ENCODE measurements at regions not wholly inside any gene's neighbourhood (a gene's known extent, or its start where the extent isn't known, plus 50 kb on each side); places are given as distances from the start of the nearest gene placed in this dataset.

DNA sequence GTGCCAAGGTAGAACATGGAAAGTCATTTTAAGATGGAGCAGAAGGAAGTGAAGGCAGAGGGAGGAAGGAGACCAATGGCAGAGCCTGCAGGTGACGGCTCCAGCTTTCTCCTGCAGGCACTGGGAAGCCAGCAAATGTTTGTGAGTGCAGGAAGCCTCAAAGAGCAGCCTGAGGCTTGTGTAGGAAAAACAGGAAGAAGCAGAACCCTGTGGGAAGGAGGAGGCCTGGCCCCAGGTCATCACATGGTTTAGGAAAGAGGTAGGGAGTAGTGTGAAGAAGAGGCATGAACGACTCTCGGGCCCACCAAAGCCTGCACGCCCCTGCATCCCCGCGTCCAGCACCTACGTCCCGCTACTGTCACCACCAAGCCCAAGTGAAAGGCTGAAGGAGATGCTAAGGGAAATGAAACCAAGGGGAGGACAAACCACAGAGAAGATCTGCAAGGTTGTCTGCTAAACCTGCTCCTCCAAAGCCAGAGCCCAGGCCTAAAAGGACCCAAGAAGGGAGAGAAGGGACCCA lies 151.5 kb downstream of the CHST1 start:
- DNase-seq, result peak; percentile 8

DNA sequence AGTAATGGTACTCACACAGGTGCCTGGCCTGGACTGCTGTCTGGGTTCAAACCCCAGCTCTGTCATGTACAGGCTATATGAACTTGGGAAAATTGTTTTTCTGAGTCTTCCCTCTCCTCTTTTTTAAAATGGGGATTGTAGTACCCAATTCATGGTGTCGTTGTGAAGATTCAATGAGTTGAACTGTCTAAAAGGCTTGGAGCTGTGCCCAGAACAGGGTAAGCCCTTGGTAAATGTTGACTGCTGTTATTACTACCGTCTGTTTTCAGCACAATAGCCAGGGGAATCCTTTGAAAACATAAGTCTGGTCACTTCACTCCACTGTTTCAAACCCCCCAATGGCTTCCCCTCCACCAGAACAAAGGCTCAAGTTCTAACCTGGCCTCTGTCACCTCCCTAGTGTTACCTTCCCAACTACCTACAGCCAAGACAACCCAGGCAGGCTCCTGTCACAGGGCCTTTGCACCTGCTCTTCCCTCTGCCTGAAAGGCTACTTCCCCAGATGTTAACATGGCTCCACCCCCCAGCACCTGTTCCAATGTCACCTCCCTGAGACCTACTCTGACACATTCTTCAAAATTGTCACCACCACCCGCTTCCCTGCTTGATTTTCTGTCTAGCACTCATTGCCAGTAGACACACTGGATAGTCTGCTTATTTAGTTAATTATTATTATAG lies 152.8 kb downstream of the CHST1 start:
- DNase-seq, result no peak

DNA sequence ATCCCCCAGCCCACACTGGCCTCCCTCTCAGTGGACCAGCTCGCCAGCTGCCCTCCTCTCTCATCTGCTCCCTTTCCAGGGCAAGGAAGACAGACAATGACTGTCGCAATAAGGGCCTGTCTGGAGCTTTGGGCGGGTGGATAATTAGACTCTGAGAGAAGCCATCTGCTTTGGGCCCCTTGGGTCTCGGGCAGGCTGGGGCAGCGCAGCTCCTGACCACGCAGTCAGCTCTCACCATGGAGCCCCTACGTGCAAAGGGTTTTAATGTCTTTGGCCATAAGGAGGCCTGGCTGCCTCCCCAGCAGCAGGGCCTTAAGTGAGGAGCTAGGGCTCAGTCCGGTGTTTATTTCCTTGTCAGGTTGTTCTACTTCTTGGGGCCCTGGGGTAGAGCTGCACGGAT lies 153.9 kb downstream of the CHST1 start:
- no peak for DNase-seq

DNA sequence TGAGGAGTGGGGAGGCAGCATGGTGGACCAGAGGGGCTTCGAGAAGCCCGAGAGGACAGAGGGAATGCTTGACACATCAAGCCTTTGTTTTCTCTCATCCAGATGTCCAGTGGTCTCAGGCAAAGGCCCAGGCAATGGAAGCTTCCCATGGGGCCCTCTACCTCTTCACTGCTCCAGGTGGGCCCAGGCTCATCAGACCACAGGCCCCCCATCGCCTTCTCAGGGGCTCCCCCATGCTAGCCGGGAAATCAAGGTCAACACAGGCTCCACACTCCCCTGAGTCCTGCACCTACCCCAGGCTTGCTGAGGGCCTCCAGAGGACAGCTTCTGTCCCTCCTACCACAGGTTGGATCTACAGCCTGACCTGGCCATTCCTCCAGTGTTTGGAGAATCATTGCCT lies 157.5 kb downstream of the CHST1 start:
- DNase-seq, result peak; percentile 17

DNA sequence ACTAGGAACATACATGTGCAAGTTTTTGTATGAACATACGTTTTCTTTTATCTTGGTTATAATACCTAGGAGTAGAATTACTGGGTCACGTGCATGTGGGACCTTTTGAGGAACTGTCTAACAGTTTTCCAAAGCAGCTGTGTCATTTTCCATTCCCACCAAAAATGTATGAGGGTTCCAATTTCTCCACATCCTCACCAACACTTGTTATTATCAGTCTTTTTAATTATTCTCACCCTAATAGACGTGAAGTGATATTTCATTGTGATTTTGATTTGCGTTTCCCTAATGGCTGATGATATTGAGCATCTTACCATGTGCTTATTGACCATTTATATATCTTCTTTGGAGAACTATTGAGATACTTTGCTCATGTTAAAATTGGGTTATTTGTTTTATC lies 162.1 kb downstream of the CHST1 start:
- DNase-seq, result no peak

DNA sequence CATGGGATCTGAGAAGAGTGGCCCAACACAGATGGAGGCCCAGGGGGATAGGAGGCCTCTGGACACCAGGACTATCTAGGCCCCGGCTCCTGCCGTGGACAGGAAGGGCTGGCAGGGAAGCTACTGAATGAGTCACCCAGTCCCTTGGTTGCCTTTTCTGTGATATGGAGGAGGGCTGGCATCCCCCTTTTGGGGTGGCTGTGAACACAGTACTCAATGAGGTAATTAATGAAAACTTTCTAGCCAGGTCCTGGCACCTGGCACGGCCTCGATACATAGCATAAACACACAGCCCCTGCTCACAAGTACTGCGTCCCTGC lies 163.2 kb downstream of the CHST1 start:
- no peak for DNase-seq

DNA sequence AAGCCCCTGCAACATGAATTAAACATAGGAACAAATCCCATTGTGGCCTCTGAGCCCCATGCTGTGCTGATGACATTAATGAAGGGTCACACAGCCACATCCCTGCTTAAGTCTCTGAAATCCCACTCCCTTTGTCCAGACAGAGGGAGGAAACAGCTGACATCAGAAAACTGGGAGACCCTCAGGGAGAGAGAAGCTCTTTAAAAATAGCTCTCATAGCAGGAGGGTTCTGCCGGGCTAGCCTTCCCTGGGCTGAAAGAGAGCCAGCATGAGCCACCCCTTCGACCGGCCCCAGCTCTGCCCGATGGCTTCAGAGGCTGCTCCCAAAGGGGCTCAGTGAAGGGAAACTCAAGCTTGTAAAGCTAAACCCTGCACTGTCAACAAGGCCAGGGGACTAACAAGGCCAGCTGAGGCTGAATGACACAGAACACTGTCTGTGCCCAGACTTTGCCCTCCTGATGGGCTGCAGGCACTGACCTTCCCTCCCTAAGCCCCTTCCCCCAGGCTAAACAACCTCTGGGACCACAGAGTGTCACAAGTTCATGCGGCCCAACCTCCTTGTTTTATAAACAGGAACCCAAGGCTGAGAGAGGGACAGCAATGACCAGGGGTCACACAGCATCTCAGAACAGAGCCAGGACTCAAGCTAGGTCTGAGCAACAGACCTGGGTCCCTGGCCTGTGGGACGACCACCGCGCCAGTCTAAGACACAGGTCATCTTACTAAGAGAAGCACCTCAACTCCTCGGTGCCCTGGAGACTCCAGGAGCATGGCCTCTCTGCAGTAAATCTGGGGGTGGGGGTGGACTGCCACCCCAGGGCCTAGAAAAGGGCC lies 163.8 kb downstream of the CHST1 start:
- DNase-seq, result peak; percentile 18

DNA sequence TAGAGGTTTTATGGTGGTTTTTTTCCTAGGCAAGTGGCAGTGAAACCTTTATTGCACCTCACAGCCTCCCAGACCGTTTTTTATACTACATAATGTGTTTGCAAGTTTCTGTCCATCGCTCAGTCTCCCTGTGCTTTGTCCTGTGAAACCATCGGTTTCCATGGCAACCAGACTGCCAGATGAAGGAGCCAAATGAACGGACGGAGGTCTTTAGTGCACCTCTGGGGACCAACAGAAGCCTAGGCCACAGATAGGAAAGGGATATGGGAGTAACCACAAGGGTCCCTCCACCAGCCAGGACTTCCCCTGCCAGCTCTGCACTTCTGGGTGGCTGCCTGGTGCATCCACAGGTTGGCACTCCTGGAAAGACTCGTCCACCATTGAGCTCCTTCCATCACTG lies 165.0 kb downstream of the CHST1 start:
- peak; percentile 12 for DNase-seq

DNA sequence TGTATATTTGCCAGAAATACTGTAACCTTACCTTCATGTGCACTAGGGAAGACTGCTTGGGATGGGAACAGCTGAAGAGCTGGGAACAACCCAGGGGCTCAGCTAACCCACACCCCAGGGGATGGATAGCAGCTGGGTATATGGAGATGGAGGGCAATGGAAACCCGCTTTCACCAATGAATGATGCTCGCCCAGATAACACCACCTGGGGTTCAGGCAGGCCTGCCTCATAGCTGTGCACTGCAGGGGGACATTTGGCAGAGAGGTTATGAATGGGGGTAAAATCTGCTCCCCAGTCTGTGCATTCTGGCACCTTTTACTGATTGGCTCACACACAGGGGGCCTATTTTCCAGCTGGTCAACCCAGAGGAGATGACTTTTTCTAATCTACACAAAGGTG lies 170.7 kb downstream of the CHST1 start:
- no peak for DNase-seq

DNA sequence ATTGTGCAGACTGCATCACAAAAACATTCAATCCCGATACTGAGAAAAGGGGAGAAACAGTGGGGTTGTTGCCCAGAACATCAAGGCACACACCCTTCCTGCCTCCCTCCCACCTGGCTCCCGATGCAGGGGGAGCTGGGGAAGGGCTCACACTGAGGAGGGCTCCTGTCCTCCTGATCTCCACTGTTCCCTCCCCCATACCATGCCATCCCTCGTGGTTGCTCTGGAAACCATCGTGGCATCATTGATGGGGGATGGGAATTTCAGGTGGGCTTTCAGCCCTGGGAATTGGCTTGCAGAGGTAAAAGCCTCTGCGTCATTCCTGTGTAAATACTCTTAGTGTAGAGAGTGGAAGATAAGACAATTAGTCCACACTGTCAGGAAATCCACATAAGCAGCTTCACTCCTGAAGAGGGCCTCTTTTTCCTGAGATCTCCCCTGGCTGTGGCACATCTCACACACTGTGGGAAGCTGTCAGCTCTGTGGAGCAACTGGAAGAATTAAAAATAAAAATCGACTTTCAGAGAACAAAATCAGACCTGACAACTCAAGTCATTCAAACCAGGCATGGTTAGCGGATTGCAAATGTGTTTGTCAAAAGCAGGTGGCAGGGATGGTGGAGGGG lies 176.0 kb downstream of the CHST1 start:
- no peak for DNase-seq

DNA sequence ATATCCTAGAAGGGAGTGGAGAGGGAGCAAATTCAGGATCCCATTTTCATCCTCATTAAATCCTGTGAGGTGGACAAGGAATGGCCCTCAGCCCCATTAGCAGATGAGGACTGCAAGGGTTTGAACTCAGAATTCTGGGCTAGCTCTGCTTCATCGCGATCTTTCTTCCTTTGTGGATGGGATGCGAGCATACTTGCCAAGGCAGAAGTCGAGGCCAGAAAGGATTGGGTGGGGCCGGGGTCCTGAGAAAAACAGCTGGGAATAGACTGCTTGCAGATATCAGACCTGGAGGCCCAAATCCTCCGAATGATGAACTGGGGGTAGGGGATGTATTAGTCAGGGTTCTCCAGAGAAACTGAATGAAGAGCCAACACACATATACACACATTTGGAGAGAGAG lies 179.0 kb downstream of the CHST1 start:
- DNase-seq, result no peak

DNA sequence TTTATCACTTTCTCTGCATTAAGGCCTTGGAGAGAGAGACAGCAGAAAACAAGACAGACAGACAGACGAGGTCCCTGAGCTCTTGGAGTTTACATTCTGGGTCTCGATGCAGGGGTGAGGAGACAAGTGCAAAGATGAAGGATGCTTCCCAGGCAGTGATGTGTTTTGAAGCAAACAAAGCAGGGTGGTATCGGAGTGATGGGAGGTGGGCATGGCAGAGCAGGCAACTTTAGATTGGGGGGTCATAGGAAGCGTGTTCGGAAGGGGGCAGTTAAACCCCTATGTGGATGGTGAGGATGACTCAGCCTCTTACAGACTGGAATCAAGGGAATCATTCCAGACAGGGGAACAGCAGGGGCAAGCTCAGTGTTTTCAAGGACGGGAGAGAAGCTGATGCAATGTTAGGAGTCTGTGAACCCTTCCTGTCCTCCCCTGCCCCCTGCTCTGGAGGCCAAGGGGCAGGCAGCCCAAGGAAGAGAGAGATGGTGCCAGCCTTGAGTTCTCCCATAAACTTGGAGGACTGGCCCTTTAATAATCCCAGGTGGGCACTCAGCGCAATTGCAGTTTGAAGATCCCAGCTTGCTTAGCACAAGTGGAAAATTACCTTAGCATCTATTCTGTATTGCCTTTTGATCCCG lies 180.2 kb downstream of the CHST1 start:
- DNase-seq, result no peak

DNA sequence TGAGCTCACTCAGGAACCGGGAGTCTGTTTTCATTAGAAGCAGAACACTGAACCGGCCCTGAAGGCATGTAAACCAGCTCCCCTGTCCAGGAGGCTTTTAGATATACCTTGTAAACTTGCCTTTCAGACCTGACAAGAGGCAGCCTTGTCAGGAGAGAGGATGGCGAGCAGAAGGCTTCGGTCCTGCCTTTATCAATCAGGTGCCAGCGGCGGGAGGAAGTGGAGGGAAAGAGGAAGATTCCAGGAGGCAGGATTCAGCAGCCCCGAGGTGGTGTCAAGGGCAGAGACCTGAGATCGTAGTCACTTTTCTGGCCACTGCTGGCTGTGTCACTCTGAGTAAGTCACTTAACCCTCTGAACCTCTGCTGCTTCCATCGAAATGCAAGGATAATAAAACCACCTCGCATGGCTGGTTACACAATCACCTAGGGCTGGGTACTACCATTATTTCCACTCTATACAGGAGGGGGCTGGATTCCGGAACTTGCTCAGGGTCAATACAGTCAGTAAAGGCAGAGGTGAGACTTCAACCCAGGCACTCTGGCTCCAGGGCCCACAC lies 181.0 kb downstream of the CHST1 start:
- DNase-seq, result no peak

DNA sequence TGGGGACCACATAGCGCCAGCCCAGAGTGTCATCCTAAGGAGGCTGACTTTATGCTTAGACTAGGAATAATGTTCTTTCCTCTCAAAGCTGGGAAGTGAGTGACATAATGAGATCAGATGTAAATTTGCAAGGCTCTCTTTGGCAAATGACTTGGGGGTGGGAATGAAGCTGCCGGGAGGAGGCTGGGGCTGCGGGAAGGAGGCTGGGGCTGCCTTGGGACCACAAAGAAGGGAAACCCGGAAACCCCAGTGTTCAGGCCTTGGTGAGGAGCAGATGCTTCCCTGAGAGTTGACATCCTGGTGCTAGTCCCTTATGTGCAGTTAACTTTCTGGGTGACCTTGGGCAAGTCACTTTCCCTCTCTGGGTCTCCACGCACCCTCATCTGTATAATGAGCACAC lies 182.0 kb downstream of the CHST1 start:
- DNase-seq, result no peak

DNA sequence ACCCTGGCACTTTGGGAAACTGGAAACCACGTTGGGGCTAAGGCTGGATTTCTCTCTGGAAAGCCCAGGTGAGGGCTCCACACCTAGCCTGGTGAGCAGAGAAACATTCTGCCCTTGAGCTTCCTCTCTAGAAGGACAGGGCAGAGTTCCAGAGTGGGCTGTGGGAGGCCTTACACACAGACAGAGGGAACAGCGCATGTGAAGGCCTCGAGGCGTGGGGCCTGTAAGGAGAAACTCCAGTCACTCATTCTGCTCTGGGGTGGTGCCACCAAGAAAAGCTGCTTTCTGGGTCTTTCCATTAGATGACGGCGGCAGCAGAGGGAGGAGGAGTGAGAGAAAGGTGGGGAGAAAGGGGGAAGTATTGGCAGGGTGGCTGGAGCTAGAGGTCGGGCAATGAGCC lies 183.1 kb downstream of the CHST1 start:
- DNase-seq, result no peak

DNA sequence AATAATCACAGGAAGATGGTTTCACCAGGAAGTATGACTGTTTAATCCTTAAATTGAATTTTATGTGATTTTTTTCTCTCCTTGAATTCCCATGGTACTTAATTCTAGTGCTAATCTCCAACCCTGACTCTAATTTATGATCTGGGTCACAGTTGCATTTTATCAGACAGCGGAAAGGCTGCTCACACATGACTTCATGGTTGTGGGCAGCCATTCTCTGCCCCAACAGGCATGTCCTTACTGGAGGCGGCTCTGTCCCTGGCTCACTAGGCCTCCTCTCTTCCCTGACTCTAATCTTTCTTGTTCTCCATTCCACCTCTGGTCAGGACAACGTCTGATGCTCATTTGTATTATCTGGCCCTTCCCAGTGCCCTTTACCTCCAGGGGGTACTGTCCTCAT lies 184.4 kb downstream of the CHST1 start:
- DNase-seq, result no peak

DNA sequence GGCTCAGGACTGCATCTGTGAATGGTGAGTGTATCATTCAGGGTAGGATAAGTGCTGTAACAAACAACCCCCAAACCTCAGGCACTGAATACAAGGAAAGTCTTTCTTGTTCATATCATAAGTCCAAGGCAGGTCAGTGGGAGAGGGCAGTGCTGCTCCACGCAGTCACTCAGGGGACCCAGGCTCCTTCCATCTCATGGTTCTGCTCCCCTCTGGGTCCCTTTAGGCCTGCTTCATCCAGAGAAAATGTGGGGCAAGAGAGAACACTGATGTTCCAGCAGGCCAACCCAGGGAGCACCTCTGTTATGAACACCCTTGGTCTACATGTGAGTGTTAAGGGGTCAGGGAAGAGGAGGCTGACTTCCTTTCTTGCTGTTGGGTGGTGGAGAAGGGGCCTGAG lies 187.8 kb downstream of the CHST1 start:
- no peak for DNase-seq

DNA sequence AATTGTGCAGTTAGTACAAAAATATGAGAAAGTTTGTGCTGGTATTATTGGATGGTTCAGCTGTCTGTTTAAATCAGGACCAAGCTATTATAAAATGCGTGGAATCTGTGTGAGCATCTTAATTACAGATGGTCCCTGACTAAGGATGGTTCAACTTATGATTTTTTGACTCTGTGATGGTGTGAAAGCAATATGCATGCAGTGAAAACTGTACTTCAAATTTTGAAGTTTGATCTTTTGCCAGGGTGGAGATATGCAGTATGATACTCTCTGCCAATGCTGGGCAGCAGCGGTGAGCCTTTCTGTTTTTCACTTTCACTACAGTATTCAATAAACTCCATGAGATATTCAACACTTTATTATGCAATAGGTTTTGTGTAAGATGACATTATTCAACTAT lies 189.3 kb downstream of the CHST1 start:
- no peak for DNase-seq

DNA sequence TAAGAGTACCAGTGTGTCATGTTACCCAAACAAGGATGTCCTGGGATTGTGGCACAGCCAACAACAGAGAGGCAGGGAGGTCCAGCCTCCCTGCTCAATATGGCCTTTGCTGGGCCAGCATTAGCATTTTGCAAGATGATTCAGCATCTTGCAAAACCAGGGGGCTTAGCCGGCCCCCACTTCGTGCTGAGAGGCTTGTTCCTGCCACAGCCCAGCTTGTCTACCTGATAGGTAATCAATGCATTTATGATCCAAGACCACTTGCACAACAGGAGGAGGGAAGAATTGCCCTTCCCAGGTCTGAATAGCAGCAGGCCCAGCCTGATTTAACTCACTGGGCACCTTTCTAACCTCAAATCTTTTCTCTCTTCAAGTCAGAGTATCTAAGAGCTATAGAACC lies 189.0 kb upstream of the SYT13 start:
- DNase-seq, result no peak

DNA sequence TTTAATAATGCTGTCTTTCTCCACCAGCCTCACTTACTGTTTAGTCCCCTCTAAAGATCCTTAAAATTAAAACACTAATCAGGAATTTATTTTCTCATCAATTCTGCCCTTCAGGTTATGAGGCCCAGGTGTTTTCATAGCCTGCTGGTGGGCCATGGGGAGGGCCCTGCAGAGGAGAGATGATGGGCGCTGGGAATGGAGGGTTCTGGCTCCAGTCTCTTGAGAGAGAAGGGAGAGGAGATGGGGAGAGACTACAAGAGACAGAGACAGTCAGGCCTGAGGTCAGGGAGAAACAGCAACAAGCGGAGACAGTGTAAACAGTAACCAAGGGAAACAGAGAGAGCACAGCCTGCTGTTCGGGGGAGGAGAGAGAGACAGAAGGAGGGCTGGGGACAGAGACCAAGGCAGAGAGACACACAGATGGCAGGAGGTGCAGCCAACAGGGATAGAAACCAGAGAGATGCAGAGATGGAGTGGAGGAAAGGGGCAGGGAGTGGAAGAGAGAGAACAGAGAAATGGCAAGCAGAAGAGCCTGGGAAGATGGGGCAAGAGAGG lies 187.3 kb upstream of the SYT13 start:
- DNase-seq, result no peak

DNA sequence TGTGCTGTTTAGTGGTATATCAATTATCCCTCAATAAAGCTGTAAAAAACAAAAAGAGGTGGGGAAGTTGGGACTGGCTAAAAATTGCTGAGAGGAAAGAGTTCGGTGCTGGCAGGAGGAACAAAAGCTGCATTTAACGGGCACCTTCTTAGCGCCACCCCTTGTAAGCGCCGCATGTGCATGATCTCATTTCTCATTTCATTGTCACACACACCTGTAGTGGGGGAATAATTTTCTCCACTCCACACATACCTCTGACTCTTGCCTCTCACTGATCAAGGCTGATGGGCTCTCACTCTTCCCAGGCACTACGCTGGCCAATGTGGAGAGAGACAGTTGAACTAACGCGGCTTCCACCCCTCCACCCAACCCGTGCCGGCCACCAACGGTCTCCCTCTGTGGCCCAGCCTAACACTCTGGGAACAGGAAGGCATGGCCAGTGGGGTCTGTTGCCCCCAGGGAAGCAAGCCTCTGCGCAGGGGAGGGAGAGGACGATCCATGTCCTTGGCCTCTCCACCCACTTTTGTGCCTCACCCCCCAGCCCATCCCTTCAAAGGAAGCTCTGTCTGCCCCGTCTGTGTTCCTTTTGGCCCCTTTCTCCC lies 186.7 kb upstream of the SYT13 start:
- no peak for DNase-seq

DNA sequence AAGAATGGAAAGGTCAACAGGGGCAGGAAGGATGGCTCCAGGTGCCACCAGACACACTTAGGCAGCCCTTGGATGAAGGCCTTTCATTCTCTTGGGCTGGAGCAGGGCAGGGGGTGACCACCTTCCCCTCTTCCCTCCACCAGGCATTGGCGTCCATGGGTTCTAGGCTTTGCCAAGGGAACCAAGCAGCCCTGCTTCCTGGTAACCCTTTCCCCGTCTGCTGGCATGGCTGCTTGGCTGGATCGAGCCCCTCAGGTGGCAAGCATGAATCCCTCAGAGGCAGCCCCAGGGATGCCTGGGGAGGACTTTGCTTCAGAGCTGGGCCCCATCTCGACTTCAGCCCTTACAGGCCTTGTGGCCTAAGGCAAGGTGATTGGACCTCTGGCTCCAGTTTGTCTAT lies 185.1 kb upstream of the SYT13 start:
- no peak for DNase-seq

DNA sequence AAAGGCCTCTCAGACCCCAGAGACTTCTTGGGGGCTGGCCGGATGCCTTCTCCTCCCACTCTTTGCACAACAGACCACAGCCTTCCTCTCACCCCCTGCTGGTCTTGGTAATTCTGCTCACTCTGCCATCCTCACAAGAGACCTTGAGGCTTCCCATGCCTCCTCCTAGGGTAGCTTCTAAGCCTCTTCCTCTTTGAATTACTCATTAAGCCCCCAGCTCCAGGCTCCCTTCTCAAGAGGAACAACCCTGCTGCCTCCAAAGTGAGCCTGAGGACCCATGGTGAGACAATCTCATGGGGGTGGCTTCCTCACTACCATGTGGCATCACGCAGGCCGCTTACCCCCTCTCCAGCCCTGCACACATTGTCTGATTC lies 184.6 kb upstream of the SYT13 start:
- DNase-seq, result no peak

All from activated CD8-positive, alpha-beta memory T cell treated with anti-CD3 and anti-CD28 coated beads, Interleukin-2, amount 50 U/mL, for 48 hours (primary cell).